ENCODE measurements at regions not wholly inside any gene's neighbourhood (a gene's known extent, or its start where the extent isn't known, plus 50 kb on each side); places are given as distances from the start of the nearest gene placed in this dataset.

DNA sequence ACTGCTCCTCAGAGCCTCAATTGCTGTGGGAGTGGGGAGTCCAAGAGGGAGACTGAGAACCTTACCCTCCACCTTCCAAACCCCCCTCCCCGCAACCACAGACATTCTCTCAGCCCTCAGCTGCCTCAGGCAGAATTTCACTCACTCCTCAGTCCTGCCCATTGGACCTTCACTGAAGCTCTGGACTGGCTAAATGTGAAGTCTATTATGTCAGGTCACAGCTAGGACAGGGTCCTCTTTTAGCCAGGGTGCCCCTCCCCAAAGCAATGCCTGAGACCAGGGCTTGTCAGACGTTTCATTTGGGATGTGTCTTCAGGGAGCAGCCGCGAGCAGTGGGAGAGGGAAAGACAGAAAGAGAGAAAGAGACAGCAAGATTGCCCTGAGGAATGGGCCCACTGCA, 199.3 kb upstream of the CCDC68 start:
- TF ChIP-seq POLR2A (IDR thresholded peaks at IDR 0.05; ENCODE audit: low read depth, low read length), result no peak
- no peak for TF ChIP-seq POLR2AphosphoS5 (IDR thresholded peaks at IDR 0.05; ENCODE audit: low read depth, low read length)

Data from GM12892 (cell line).